OCI-LY1 (cell line): ENCODE measurements at regions not wholly inside any gene's neighbourhood (a gene's known extent, or its start where the extent isn't known, plus 50 kb on each side); places are given as distances from the start of the nearest gene placed in this dataset.

Experiments
- H2AFZ ChIP-seq: fragments of 200-600 bp; sonication (generic), shearing (Covaris generic); 2 replicates; pipeline ENCODE4 v1.6.0; 2014; ENCODE audit warnings: antibody characterized with exemption, mild to moderate bottlenecking, low read length
- H3F3A ChIP-seq: fragments of 200-600 bp; sonication (generic), shearing (Covaris generic); 2 replicates; pipeline ENCODE4 v1.6.0; 2014; ENCODE audit warnings: mild to moderate bottlenecking, antibody characterized with exemption, low read length, moderate library complexity; ENCODE audit not compliant: insufficient read depth
- H3K27ac ChIP-seq: fragments of 200-600 bp; sonication (generic); 2 replicates; pipeline ENCODE4 v1.5.1; 2014; ENCODE audit warnings: low read length, mixed run types, mild to moderate bottlenecking, low read depth; ENCODE audit not compliant: poor library complexity, severe bottlenecking
- H3K27me3 ChIP-seq: fragments of 200-600 bp; sonication (generic); 2 replicates; pipeline ENCODE4 v1.6.0; 2014; ENCODE audit warnings: antibody characterized with exemption, mild to moderate bottlenecking, low read length, moderate library complexity; ENCODE audit not compliant: insufficient read depth
- H3K36me3 ChIP-seq: fragments of 200-600 bp; sonication (generic); 2 replicates; pipeline ENCODE4 v1.6.1; 2014; ENCODE audit warnings: mild to moderate bottlenecking, antibody characterized with exemption, low read length, moderate library complexity, mixed read lengths; ENCODE audit not compliant: insufficient read depth
- H3K4me1 ChIP-seq: fragments of 200-600 bp; sonication (generic); 2 replicates; pipeline ENCODE4 v1.5.1; 2014; ENCODE audit warnings: mild to moderate bottlenecking, low read length, moderate library complexity; ENCODE audit not compliant: insufficient read depth, severe bottlenecking
- H3K4me2 ChIP-seq: fragments of 200-600 bp; sonication (generic), shearing (Covaris generic); 2 replicates; pipeline ENCODE4 v1.6.1; 2014; ENCODE audit warnings: low read length
- H3K4me3 ChIP-seq: fragments of 200-600 bp; sonication (generic); 2 replicates; pipeline ENCODE4 v1.5.1; 2014; ENCODE audit warnings: low read length, low read depth, mild to moderate bottlenecking, mixed read lengths; ENCODE audit not compliant: poor library complexity, severe bottlenecking
- H3K79me2 ChIP-seq: fragments of 200-600 bp; shearing (Covaris generic); 2 replicates; pipeline ENCODE4 v1.6.1; 2016; ENCODE audit warnings: mixed run types, low read length, mixed read lengths; ENCODE audit not compliant: insufficient read depth
- H3K9ac ChIP-seq: fragments of 200-600 bp; sonication (generic), shearing (Covaris generic); 2 replicates; pipeline ENCODE4 v1.6.1; 2014; ENCODE audit warnings: mild to moderate bottlenecking, low read length, mixed read lengths
- H3K9me2 ChIP-seq: fragments of 200-600 bp; sonication (generic), shearing (Covaris generic); 2 replicates; pipeline ENCODE4 v1.6.1; 2014; ENCODE audit warnings: low read depth, mild to moderate bottlenecking, low read length, mixed read lengths
- H3K9me3 ChIP-seq: fragments of 200-600 bp; shearing (Covaris generic); 2 replicates; pipeline ENCODE4 v1.6.1; 2014; ENCODE audit warnings: low read length, mixed read lengths
- H4K20me1 ChIP-seq: fragments of 200-600 bp; sonication (generic), shearing (Covaris generic); 2 replicates; pipeline ENCODE4 v1.6.0; 2016; ENCODE audit warnings: mild to moderate bottlenecking, low read length; ENCODE audit not compliant: insufficient read depth
- CTCF ChIP-seq: fragments of 200-600 bp; sonication (generic), shearing (Covaris generic); IDR thresholded peaks from 2 replicates; pipeline ENCODE4 v1.5.1; 2017; ENCODE audit warnings: mild to moderate bottlenecking, antibody characterized with exemption, low read length, moderate library complexity, mixed read lengths
- EZH2 ChIP-seq: fragments of 200-600 bp; sonication (generic), shearing (Covaris generic); IDR thresholded peaks from 2 replicates; pipeline ENCODE4 v1.8.0; 2017; ENCODE audit warnings: borderline replicate concordance, mixed run types, mild to moderate bottlenecking, antibody characterized with exemption, low read length, moderate library complexity, mixed read lengths

GRCh38 chr3:162743091-162743490, 1246.5 kb downstream of the OTOL1 start:
- no peak overlapping the region for H3K27ac ChIP-seq
- TF ChIP-seq EZH2: no peak
- TF ChIP-seq CTCF: no peak
- H3K4me1 ChIP-seq: no peaks in the 10 kb centered on the region

GRCh38 chr3:162760789-162761188, 1264.2 kb downstream of the OTOL1 start:
- Histone ChIP-seq H3F3A (no peaks in the 10 kb centered on the region), H3K9ac (no peak overlapping the region), H3K4me3 (no peak overlapping the region), H3K9me3 (no peaks in the 10 kb centered on the region), H3K9me2 (no peaks in the 10 kb centered on the region), H3K27me3 (no peaks in the 10 kb centered on the region), H3K27ac (no peak overlapping the region), H3K36me3 (no peaks in the 10 kb centered on the region), H3K79me2 (no peaks in the 10 kb centered on the region), H3K4me2 (no peak overlapping the region), H3K4me1 (no peaks in the 10 kb centered on the region), H2AFZ (no peak overlapping the region), H4K20me1 (no peaks in the 10 kb centered on the region)
- TF ChIP-seq CTCF: no peak
- TF ChIP-seq EZH2: no peak

More at GRCh38 chr3:162743091-162743490, 1246.5 kb downstream of the OTOL1 start:
- Histone ChIP-seq H3K4me3 (no peak overlapping the region), H3K9ac (no peak overlapping the region), H3K27me3 (no peaks in the 10 kb centered on the region), H3F3A (no peaks in the 10 kb centered on the region), H3K9me2 (no peaks in the 10 kb centered on the region), H3K79me2 (no peaks in the 10 kb centered on the region), H3K36me3 (no peaks in the 10 kb centered on the region), H3K4me2 (no peak overlapping the region), H4K20me1 (no peaks in the 10 kb centered on the region), H3K9me3 (no peaks in the 10 kb centered on the region), H2AFZ (no peak overlapping the region)

- no peaks in the 10 kb centered on the region for H3K4me1 ChIP-seq
- no peaks in the 10 kb centered on the region for H3K9me2 ChIP-seq
- H3K9ac ChIP-seq: no peak overlapping the region
- no peak overlapping the region for H3K4me3 ChIP-seq
- no peaks in the 10 kb centered on the region for H3K36me3 ChIP-seq
- H3K79me2 ChIP-seq: no peaks in the 10 kb centered on the region
- H3F3A ChIP-seq: no peaks in the 10 kb centered on the region
- H3K4me2 ChIP-seq: no peak overlapping the region
- H4K20me1 ChIP-seq: no peaks in the 10 kb centered on the region
- H2AFZ ChIP-seq: no peak overlapping the region
- no peaks in the 10 kb centered on the region for H3K27me3 ChIP-seq
- no peaks in the 10 kb centered on the region for H3K9me3 ChIP-seq
- TF ChIP-seq CTCF: no peak
- TF ChIP-seq EZH2: no peak
- no peak overlapping the region for H3K27ac ChIP-seq
Measured at GRCh38 chr3:162764051-162764807, 1267.6 kb downstream of the OTOL1 start.
